VCaP (cell line): ENCODE measurements at regions not wholly inside any gene's neighbourhood (a gene's known extent, or its start where the extent isn't known, plus 50 kb on each side); places are given as distances from the start of the nearest gene placed in this dataset.

ENCODE experiments used
- H3K27ac ChIP-seq: fragments of 450-650 bp; 2 replicates; pipeline ENCODE4 v1.5.1; 2017
- TF ChIP-seq, protein P1 (sequence below): fragments of 450-650 bp; conservative IDR thresholded peaks from 2 replicates; pipeline ENCODE4 v1.5.1; 2017; ENCODE audit warnings: mild to moderate bottlenecking, moderate library complexity

GRCh38 chr4:103482471-103482870 is 237.3 kb downstream of the TACR3 start:
- TF ChIP-seq, protein P1, sequence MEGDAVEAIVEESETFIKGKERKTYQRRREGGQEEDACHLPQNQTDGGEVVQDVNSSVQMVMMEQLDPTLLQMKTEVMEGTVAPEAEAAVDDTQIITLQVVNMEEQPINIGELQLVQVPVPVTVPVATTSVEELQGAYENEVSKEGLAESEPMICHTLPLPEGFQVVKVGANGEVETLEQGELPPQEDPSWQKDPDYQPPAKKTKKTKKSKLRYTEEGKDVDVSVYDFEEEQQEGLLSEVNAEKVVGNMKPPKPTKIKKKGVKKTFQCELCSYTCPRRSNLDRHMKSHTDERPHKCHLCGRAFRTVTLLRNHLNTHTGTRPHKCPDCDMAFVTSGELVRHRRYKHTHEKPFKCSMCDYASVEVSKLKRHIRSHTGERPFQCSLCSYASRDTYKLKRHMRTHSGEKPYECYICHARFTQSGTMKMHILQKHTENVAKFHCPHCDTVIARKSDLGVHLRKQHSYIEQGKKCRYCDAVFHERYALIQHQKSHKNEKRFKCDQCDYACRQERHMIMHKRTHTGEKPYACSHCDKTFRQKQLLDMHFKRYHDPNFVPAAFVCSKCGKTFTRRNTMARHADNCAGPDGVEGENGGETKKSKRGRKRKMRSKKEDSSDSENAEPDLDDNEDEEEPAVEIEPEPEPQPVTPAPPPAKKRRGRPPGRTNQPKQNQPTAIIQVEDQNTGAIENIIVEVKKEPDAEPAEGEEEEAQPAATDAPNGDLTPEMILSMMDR, result no peak

DNA sequence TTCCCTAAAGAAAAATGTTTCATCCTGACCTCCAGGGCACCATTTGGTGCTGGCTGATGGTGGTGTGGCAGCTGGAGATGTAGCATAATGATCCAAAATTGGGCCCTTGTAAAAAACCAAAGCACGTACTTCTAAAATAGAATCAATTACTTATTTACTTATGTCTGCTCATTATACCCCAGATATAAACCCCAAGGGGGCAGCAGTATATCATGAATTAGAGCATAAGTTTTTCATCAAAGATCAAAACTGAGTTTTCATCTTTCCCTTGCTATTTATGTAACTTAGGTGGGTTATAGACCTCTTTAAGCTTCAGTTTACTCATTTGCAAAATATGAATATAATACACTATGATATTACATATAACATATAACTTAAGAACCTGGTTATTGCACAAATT is 241.1 kb downstream of the TACR3 start:
- TF ChIP-seq, protein P1, result no peak
- no peak overlapping the region for H3K27ac ChIP-seq

More at GRCh38 chr4:103482471-103482870, 237.3 kb downstream of the TACR3 start:
- H3K27ac ChIP-seq, result no peak overlapping the region

- no peak overlapping the region for H3K27ac ChIP-seq
- TF ChIP-seq, protein P1, result no peak
These were observed 241.6 kb downstream of the TACR3 start for GRCh38 chr4:103478210-103478609.

GRCh38 chr4:103457566-103457965 is 259.4 kb upstream of the CENPE start:
- H3K27ac ChIP-seq, result no peak overlapping the region
- TF ChIP-seq, protein P1, result no peak

DNA sequence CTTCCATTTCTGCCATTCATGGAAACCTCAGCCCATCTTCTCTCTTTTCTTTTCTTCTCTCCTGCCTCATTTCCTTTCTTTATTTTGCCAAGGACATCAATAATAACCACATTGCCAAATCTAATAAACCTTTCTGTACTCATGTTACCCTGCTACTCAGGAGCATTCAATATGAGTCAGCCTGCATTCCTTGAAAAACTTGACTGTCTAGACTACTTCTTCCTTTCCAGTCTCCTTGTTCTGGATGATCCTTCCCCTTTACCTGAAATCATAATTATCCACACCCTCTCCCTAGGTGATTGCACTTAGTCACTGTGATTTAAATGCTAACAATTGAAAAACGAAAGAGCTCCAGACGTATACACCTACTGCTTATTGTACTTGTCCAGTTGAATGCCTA is 253.2 kb upstream of the CENPE start:
- no peak overlapping the region for H3K27ac ChIP-seq
- TF ChIP-seq, protein P1, result no peak

DNA sequence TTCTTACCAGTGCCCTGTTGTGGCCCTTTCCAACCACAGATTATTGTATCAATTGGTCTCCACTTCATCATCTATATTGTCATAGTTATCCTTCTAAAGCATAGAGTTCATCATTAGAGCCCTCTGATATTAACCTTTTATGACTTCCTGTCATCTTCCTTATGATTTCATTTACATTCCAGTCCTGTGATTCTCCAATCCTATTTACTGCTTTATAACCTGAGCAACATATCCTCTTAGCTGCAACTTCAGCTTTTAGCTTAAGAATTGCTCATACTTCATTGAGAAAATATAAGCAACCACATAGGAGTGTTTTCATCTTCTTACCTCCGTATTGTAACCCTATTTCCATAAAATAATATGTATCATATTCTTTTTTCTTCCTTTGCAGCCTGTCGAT is 252.6 kb upstream of the CENPE start:
- TF ChIP-seq, protein P1, result no peak
- no peak overlapping the region for H3K27ac ChIP-seq

DNA sequence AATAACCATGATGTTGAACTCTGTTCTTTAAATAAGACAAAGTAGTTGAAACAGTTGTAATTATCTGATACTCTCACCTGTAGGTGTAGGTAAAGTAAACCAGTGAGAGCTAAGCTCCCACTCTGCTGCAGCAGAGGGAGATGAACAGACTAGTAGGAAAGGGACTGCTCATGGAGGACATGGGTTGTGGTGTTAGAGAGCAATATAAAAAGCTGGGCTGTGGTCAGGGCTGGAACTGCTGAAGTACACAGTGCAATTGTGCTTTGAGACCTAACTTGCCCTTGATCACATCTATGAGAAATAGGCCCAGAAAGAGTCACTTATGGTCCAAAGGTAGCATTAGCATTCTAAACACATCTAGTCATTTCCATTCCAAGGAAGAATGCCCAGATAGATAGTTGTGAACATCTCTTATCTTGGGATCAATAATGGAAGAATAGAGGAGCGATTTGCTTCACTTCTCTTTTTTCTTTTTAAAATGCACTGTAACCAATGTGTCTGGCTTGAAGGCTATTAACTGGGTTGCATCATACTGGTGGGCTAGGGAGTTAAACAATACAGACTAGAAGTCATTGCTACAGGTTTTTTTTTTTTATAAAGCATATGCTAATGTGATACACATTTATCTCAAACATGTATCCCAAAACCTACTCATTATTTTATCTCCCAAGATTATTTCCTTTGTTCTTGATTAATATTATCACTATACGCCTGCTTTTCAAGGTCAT is 251.3 kb upstream of the CENPE start:
- no peak overlapping the region for H3K27ac ChIP-seq
- TF ChIP-seq, protein P1, result no peak
